CD4-positive, CD25-positive, alpha-beta regulatory T cell (primary cell): ENCODE measurements at regions not wholly inside any gene's neighbourhood (a gene's known extent, or its start where the extent isn't known, plus 50 kb on each side); places are given as distances from the start of the nearest gene placed in this dataset.

ENCODE experiments used
- ATAC-seq, 2 donors: fragments of 150-1000 bp; cut with Tn5 transposase; one replicate each; pipeline ENCODE4 v1.10.0; 2021; ENCODE audit warnings: low read depth in 2 of 2, moderate number of reproducible peaks in 2 of 2, moderate library complexity in 1 of 2
- DNase-seq, 3 donors: peaks; one replicate each; pipeline versions ENCODE4 v3.0.0 to v3.0.0-alpha.2; 2012 to 2022; ENCODE audit warnings: mixed read lengths in 1 of 3
- H3K27ac ChIP-seq: one replicate; pipeline ENCODE4 v1.7.0; 2013; ENCODE audit warnings: mild to moderate bottlenecking, low read length; ENCODE audit not compliant: insufficient read depth, poor library complexity, severe bottlenecking
- H3K27me3 ChIP-seq: one replicate; pipeline ENCODE4 v1.7.0; 2013; ENCODE audit warnings: low read length; ENCODE audit not compliant: control insufficient read depth, insufficient read depth
- H3K36me3 ChIP-seq: one replicate; pipeline ENCODE4 v1.7.0; 2013; ENCODE audit warnings: mild to moderate bottlenecking, low read length, moderate library complexity; ENCODE audit not compliant: control insufficient read depth, insufficient read depth
- H3K4me1 ChIP-seq: 2 replicates; pipeline ENCODE4 v1.7.0; 2013; ENCODE audit warnings: mild to moderate bottlenecking, low read length; ENCODE audit not compliant: insufficient read depth, control insufficient read depth, poor library complexity, severe bottlenecking
- H3K4me3 ChIP-seq: one replicate; pipeline ENCODE4 v1.7.0; 2013; ENCODE audit warnings: low read depth, mild to moderate bottlenecking, low read length, moderate library complexity
- H3K9me3 ChIP-seq, 2 experiments: 1 replicate in 1 of 2; 2 replicates in 1 of 2; pipeline ENCODE4 v1.7.0; 2013; ENCODE audit warnings: low read length in 2 of 2, mild to moderate bottlenecking in 1 of 2, moderate library complexity in 1 of 2; ENCODE audit not compliant: control insufficient read depth in 2 of 2
- H3K27ac Mint-ChIP-seq, 3 donors: one replicate each; pipeline ENCODE4 v1.8.0; 2020 to 2022; ENCODE audit warnings: mild to moderate bottlenecking in 3 of 3, mixed read lengths in 3 of 3, moderate library complexity in 2 of 3
- H3K27me3 Mint-ChIP-seq: one replicate; pipeline ENCODE4 v1.8.0; 2022; ENCODE audit warnings: mild to moderate bottlenecking, mixed read lengths
- H3K36me3 Mint-ChIP-seq: one replicate; pipeline ENCODE4 v1.8.0; 2020; ENCODE audit warnings: mixed read lengths
- H3K4me1 Mint-ChIP-seq, 4 donors: one replicate each; pipeline ENCODE4 v1.8.0; 2020 to 2022; ENCODE audit warnings: mixed read lengths in 4 of 4, mild to moderate bottlenecking in 1 of 4
- H3K4me3 Mint-ChIP-seq, 4 donors: one replicate each; pipeline ENCODE4 v1.8.0; 2020 to 2022; ENCODE audit warnings: mild to moderate bottlenecking in 4 of 4, mixed read lengths in 4 of 4, moderate library complexity in 3 of 4
- H3K9me3 Mint-ChIP-seq, 7 donors: one replicate each; pipeline ENCODE4 v1.8.0; 2020 to 2022; ENCODE audit warnings: mixed read lengths in 7 of 7, mild to moderate bottlenecking in 3 of 7, moderate library complexity in 2 of 7

GRCh38 chr1:58065520-58065919, 481.0 kb downstream of the OMA1 start:
- no peak overlapping the region for H3K27ac ChIP-seq
- Mint-ChIP-seq H3K4me1 (no peaks in the 10 kb centered on the region), H3K27ac (no peak overlapping the region), H3K36me3 (no peaks in the 10 kb centered on the region), H3K4me3 (no peak overlapping the region), H3K27me3 (no peaks in the 10 kb centered on the region), H3K9me3 (no peaks in the 10 kb centered on the region)
- H3K4me1 ChIP-seq: no peaks in the 10 kb centered on the region
- no peak for ATAC-seq
- no peaks in the 10 kb centered on the region for H3K36me3 ChIP-seq
- no peak overlapping the region for H3K4me3 ChIP-seq
- DNase-seq: no peak
- no peaks in the 10 kb centered on the region for H3K9me3 ChIP-seq
- H3K27me3 ChIP-seq: no peaks in the 10 kb centered on the region

GRCh38 chr1:58064166-58064565, 482.4 kb downstream of the OMA1 start:
- ATAC-seq: no peak
- Histone ChIP-seq H3K9me3 (no peaks in the 10 kb centered on the region), H3K4me3 (no peak overlapping the region), H3K36me3 (no peaks in the 10 kb centered on the region), H3K27me3 (no peaks in the 10 kb centered on the region), H3K4me1 (no peaks in the 10 kb centered on the region), H3K27ac (no peak overlapping the region)
- H3K9me3 Mint-ChIP-seq: no peaks in the 10 kb centered on the region
- H3K36me3 Mint-ChIP-seq: no peaks in the 10 kb centered on the region
- peak overlapping the region in 1 of 3 donors; percentile 57 for H3K27ac Mint-ChIP-seq
- no peaks in the 10 kb centered on the region for H3K4me1 Mint-ChIP-seq
- DNase-seq: no peak
- no peak overlapping the region for H3K4me3 Mint-ChIP-seq
- no peaks in the 10 kb centered on the region for H3K27me3 Mint-ChIP-seq

GRCh38 chr1:58063095-58063494, 483.4 kb downstream of the OMA1 start:
- Histone ChIP-seq H3K4me1 (no peaks in the 10 kb centered on the region), H3K27me3 (no peaks in the 10 kb centered on the region), H3K4me3 (no peak overlapping the region), H3K36me3 (no peaks in the 10 kb centered on the region), H3K27ac (no peak overlapping the region), H3K9me3 (no peaks in the 10 kb centered on the region)
- Mint-ChIP-seq H3K27ac (no peak overlapping the region), H3K36me3 (no peaks in the 10 kb centered on the region), H3K4me1 (no peaks in the 10 kb centered on the region), H3K27me3 (no peaks in the 10 kb centered on the region), H3K9me3 (peaks cover 0 to 1% (median 0%) of the 10 kb centered on the region in 7 donors), H3K4me3 (no peak overlapping the region)
- ATAC-seq (no peak), DNase-seq (no peak)

GRCh38 chr1:58062635-58063034, 483.9 kb downstream of the OMA1 start:
- ATAC-seq: no peak
- Histone ChIP-seq H3K4me3 (no peak overlapping the region), H3K36me3 (no peaks in the 10 kb centered on the region), H3K27me3 (no peaks in the 10 kb centered on the region), H3K27ac (no peak overlapping the region), H3K9me3 (no peaks in the 10 kb centered on the region), H3K4me1 (no peaks in the 10 kb centered on the region)
- Mint-ChIP-seq H3K4me1 (no peaks in the 10 kb centered on the region), H3K4me3 (no peak overlapping the region), H3K36me3 (no peaks in the 10 kb centered on the region), H3K27ac (no peak overlapping the region), H3K9me3 (peaks cover 0 to 1% (median 0%) of the 10 kb centered on the region in 7 donors), H3K27me3 (no peaks in the 10 kb centered on the region)
- no peak for DNase-seq

GRCh38 chr1:58060559-58061170, 485.9 kb downstream of the OMA1 start:
- Mint-ChIP-seq H3K36me3 (no peaks in the 10 kb centered on the region), H3K27me3 (no peaks in the 10 kb centered on the region), H3K9me3 (peaks cover 0 to 1% (median 0%) of the 10 kb centered on the region in 7 donors), H3K27ac (no peak overlapping the region), H3K4me3 (no peak overlapping the region), H3K4me1 (no peaks in the 10 kb centered on the region)
- no peaks in the 10 kb centered on the region for H3K27me3 ChIP-seq
- no peaks in the 10 kb centered on the region for H3K36me3 ChIP-seq
- no peak for ATAC-seq
- H3K4me3 ChIP-seq: no peak overlapping the region
- no peak for DNase-seq
- H3K4me1 ChIP-seq: no peaks in the 10 kb centered on the region
- H3K9me3 ChIP-seq: no peaks in the 10 kb centered on the region
- no peak overlapping the region for H3K27ac ChIP-seq

- Mint-ChIP-seq H3K36me3 (no peaks in the 10 kb centered on the region), H3K4me3 (no peak overlapping the region), H3K27ac (no peak overlapping the region), H3K4me1 (no peaks in the 10 kb centered on the region), H3K9me3 (peaks cover 0 to 4% (median 0%) of the 10 kb centered on the region in 7 donors), H3K27me3 (no peaks in the 10 kb centered on the region)
- Histone ChIP-seq H3K4me3 (no peak overlapping the region), H3K36me3 (no peaks in the 10 kb centered on the region), H3K27me3 (no peaks in the 10 kb centered on the region), H3K9me3 (no peaks in the 10 kb centered on the region), H3K27ac (no peak overlapping the region), H3K4me1 (no peaks in the 10 kb centered on the region)
- ATAC-seq: no peak
- DNase-seq: no peak
Measured at GRCh38 chr1:58059789-58060188, 486.7 kb downstream of the OMA1 start.

- no peak overlapping the region for H3K4me3 ChIP-seq
- Mint-ChIP-seq H3K27ac (no peak overlapping the region), H3K36me3 (no peaks in the 10 kb centered on the region), H3K9me3 (peaks cover 0 to 4% (median 0%) of the 10 kb centered on the region in 7 donors), H3K4me1 (no peaks in the 10 kb centered on the region), H3K27me3 (no peaks in the 10 kb centered on the region), H3K4me3 (no peak overlapping the region)
- DNase-seq: no peak
- H3K9me3 ChIP-seq: no peaks in the 10 kb centered on the region
- H3K27me3 ChIP-seq: no peaks in the 10 kb centered on the region
- no peaks in the 10 kb centered on the region for H3K36me3 ChIP-seq
- no peaks in the 10 kb centered on the region for H3K4me1 ChIP-seq
- ATAC-seq: no peak
- no peak overlapping the region for H3K27ac ChIP-seq
Measured at GRCh38 chr1:58058323-58058722, 488.2 kb downstream of the OMA1 start.

- H3K27me3 Mint-ChIP-seq: no peaks in the 10 kb centered on the region
- no peak for DNase-seq
- H3K9me3 Mint-ChIP-seq: peaks cover 0 to 4% (median 0%) of the 10 kb centered on the region in 7 donors
- H3K36me3 Mint-ChIP-seq: no peaks in the 10 kb centered on the region
- no peak overlapping the region for H3K4me3 Mint-ChIP-seq
- no peak overlapping the region for H3K27ac ChIP-seq
- H3K4me3 ChIP-seq: no peak overlapping the region
- H3K27ac Mint-ChIP-seq: no peak overlapping the region
- ATAC-seq: no peak
- H3K36me3 ChIP-seq: no peaks in the 10 kb centered on the region
- no peaks in the 10 kb centered on the region for H3K9me3 ChIP-seq
- H3K4me1 ChIP-seq: no peaks in the 10 kb centered on the region
- no peaks in the 10 kb centered on the region for H3K27me3 ChIP-seq
- H3K4me1 Mint-ChIP-seq: no peaks in the 10 kb centered on the region
Measured at GRCh38 chr1:58057826-58058225, 488.7 kb downstream of the OMA1 start.
